ACHN (cell line): ENCODE measurements at regions not wholly inside any gene's neighbourhood (a gene's known extent, or its start where the extent isn't known, plus 50 kb on each side); places are given as distances from the start of the nearest gene placed in this dataset.
"Not testable (repeated sequence)": the region's sequence is repeated elsewhere in the genome, so short reads cannot be mapped to it uniquely, and the experiment has no call there.

Experiments
- DNase-seq: peaks from one replicate; pipeline ENCODE4 v3.0.0-alpha.2; 2015
- in situ Hi-C: cut with HindIII; loops from 2 replicates; pipeline ENCODE4 v1.10.0; 2017; ENCODE audit warnings: low sequenced_read_pairs, low pct_ligation_motif_present, low pct_unique_long_range_greater_than_20kb

GRCh38 chr2:16363581-16363980 lies 302.1 kb downstream of the CYRIA start:
- no peak for DNase-seq

GRCh38 chr2:16362611-16363010 lies 303.0 kb downstream of the CYRIA start:
- no peak for DNase-seq
- in situ Hi-C loops = no loop called here

More at GRCh38 chr2:16363581-16363980, 302.1 kb downstream of the CYRIA start:
- in situ Hi-C loops = no loop called here

- in situ Hi-C loops = no loop called here
- no peak for DNase-seq
Observed at GRCh38 chr2:16361261-16361995, 304.2 kb downstream of the CYRIA start.

- in situ Hi-C loops = no loop called here
- DNase-seq = no peak
Observed at GRCh38 chr2:16359961-16360360, 305.7 kb downstream of the CYRIA start.

GRCh38 chr2:16357188-16357587 lies 308.4 kb downstream of the CYRIA start:
- in situ Hi-C loops = no loop called here
- no peak for DNase-seq

GRCh38 chr2:16351541-16351940 lies 314.1 kb downstream of the CYRIA start:
- no peak for DNase-seq
- in situ Hi-C loops = no loop called here

GRCh38 chr2:16351137-16351536 lies 314.5 kb downstream of the CYRIA start:
- DNase-seq = no peak
- in situ Hi-C loops = no loop called here

GRCh38 chr2:16350211-16350610 lies 315.4 kb downstream of the CYRIA start:
- DNase-seq = no peak
- in situ Hi-C loops = no loop called here

GRCh38 chr2:16349811-16350210 lies 315.8 kb downstream of the CYRIA start:
- no peak for DNase-seq
- in situ Hi-C loops = no loop called here

GRCh38 chr2:16348821-16349515 lies 316.7 kb downstream of the CYRIA start:
- in situ Hi-C loops = no loop called here
- DNase-seq = no peak

- DNase-seq = no peak
- in situ Hi-C loops = no loop called here
Observed at GRCh38 chr2:16346671-16347070, 319.0 kb downstream of the CYRIA start.

GRCh38 chr2:16345231-16345630 lies 320.4 kb downstream of the CYRIA start:
- in situ Hi-C loops, DNase-seq: not testable (repeated sequence)

- in situ Hi-C loops = no loop called here
- no peak for DNase-seq
Observed at GRCh38 chr2:16339206-16339605, 326.4 kb downstream of the CYRIA start.

GRCh38 chr2:16338026-16338425 lies 327.6 kb downstream of the CYRIA start:
- in situ Hi-C loops = no loop called here
- no peak for DNase-seq

- in situ Hi-C loops = no loop called here
Observed at GRCh38 chr2:16336916-16337315, 328.7 kb downstream of the CYRIA start.

GRCh38 chr2:16336491-16336890 lies 329.1 kb downstream of the CYRIA start:
- in situ Hi-C loops = no loop called here

More at GRCh38 chr2:16336916-16337315, 328.7 kb downstream of the CYRIA start:
- DNase-seq = no peak

GRCh38 chr2:16335947-16336346 lies 329.7 kb downstream of the CYRIA start:
- no peak for DNase-seq
- in situ Hi-C loops = no loop called here

More at GRCh38 chr2:16336491-16336890, 329.1 kb downstream of the CYRIA start:
- DNase-seq = no peak

GRCh38 chr2:16335604-16335930 lies 330.1 kb downstream of the CYRIA start:
- in situ Hi-C loops = no loop called here
- no peak for DNase-seq

- DNase-seq = no peak
- in situ Hi-C loops = no loop called here
Observed at GRCh38 chr2:16334886-16335603, 330.6 kb downstream of the CYRIA start.
